Gastroesophageal sphincter (tissue), 4 donors: ENCODE measurements at regions not wholly inside any gene's neighbourhood (a gene's known extent, or its start where the extent isn't known, plus 50 kb on each side); places are given as distances from the start of the nearest gene placed in this dataset.

Source experiments
- ATAC-seq: fragments of 150-250 bp; one replicate; pipeline ENCODE4 v1.9.1; 2016; ENCODE audit warnings: mild to moderate bottlenecking, moderate library complexity
- H3K27ac ChIP-seq, 4 donors: fragments of 200-600 bp; sonication (generic) in 3 of 4; 1 replicate in 3 of 4; 2 replicates in 1 of 4; pipeline ENCODE4 v1.5.1; 2016 to 2019
- H3K27me3 ChIP-seq: fragments of 200-600 bp; sonication (generic); one replicate; pipeline ENCODE4 v1.5.1; 2019
- H3K36me3 ChIP-seq, 2 donors: fragments of 200-600 bp; sonication (generic); one replicate each; pipeline ENCODE4 v1.5.1; 2019; ENCODE audit warnings: control low read depth in 1 of 2
- H3K4me1 ChIP-seq, 3 donors: fragments of 200-600 bp; sonication (generic); 1 replicate in 2 of 3; 2 replicates in 1 of 3; pipeline ENCODE4 v1.5.1; 2016 to 2019; ENCODE audit warnings: control low read depth in 2 of 3
- H3K4me3 ChIP-seq, 2 donors: fragments of 200-600 bp; sonication (generic); one replicate each; pipeline ENCODE4 v1.5.1; 2019; ENCODE audit warnings: mild to moderate bottlenecking in 1 of 2, moderate library complexity in 1 of 2
- H3K9me3 ChIP-seq, 3 donors: fragments of 200-600 bp; sonication (generic); one replicate each; pipeline ENCODE4 v1.5.1; 2017 to 2019; ENCODE audit warnings: control low read depth in 2 of 3
- EP300 ChIP-seq: sonication (generic); formaldehyde crosslinking; IDR thresholded peaks from one replicate; pipeline ENCODE4 v1.6.1; 2017; ENCODE audit warnings: antibody characterized with exemption, mild to moderate bottlenecking
- POLR2A ChIP-seq, 2 donors: fragments of 450-650 bp; IDR thresholded peaks; one replicate each; pipeline ENCODE4 v1.6.1; 2017; ENCODE audit warnings: antibody characterized with exemption in 2 of 2, mild to moderate bottlenecking in 2 of 2, moderate library complexity in 1 of 2
- POLR2AphosphoS5 ChIP-seq: sonication (generic); formaldehyde crosslinking; IDR thresholded peaks from one replicate; pipeline ENCODE4 v1.6.1; 2017; ENCODE audit warnings: antibody characterized with exemption
- WGBS, 2 donors: methylation state at CpG; one replicate each; pipeline ENCODE4 v1.1.5; 2018; ENCODE audit warnings: low coverage in 1 of 2; 5-methylcytosine and 5-hydroxymethylcytosine counted together
- TF ChIP-seq, protein P1 (sequence below), 4 experiments: fragments of 200-600 bp in 2 of 4; fragments of 450-650 bp in 2 of 4; sonication (generic) in 1 of 4; IDR thresholded peaks; one replicate each; pipeline ENCODE4 v1.5.1; 2017 to 2019; ENCODE audit warnings: antibody characterized with exemption in 4 of 4, mild to moderate bottlenecking in 2 of 4, moderate library complexity in 2 of 4

GRCh38 chr4:125020089-125021034 is 294.4 kb upstream of the FAT4 start:
- Histone ChIP-seq H3K9me3 (peaks cover 0 to 1% (median 0%) of the 10 kb centered on the region in 3 donors), H3K4me3 (no peak overlapping the region), H3K36me3 (no peaks in the 10 kb centered on the region), H3K4me1 (no peaks in the 10 kb centered on the region), H3K27ac (no peak overlapping the region), H3K27me3 (no peaks in the 10 kb centered on the region)
- ATAC-seq: no peak
- 43 to 47% methylated on average over 2 of the region's 2 CpGs for WGBS, 2 donors
- TF ChIP-seq EP300: no peak
- TF ChIP-seq, protein P1, sequence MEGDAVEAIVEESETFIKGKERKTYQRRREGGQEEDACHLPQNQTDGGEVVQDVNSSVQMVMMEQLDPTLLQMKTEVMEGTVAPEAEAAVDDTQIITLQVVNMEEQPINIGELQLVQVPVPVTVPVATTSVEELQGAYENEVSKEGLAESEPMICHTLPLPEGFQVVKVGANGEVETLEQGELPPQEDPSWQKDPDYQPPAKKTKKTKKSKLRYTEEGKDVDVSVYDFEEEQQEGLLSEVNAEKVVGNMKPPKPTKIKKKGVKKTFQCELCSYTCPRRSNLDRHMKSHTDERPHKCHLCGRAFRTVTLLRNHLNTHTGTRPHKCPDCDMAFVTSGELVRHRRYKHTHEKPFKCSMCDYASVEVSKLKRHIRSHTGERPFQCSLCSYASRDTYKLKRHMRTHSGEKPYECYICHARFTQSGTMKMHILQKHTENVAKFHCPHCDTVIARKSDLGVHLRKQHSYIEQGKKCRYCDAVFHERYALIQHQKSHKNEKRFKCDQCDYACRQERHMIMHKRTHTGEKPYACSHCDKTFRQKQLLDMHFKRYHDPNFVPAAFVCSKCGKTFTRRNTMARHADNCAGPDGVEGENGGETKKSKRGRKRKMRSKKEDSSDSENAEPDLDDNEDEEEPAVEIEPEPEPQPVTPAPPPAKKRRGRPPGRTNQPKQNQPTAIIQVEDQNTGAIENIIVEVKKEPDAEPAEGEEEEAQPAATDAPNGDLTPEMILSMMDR (IDR thresholded peaks at IDR 0.05): no peak
- no peak for TF ChIP-seq POLR2A (IDR thresholded peaks at IDR 0.05)
- TF ChIP-seq POLR2AphosphoS5: no peak

DNA sequence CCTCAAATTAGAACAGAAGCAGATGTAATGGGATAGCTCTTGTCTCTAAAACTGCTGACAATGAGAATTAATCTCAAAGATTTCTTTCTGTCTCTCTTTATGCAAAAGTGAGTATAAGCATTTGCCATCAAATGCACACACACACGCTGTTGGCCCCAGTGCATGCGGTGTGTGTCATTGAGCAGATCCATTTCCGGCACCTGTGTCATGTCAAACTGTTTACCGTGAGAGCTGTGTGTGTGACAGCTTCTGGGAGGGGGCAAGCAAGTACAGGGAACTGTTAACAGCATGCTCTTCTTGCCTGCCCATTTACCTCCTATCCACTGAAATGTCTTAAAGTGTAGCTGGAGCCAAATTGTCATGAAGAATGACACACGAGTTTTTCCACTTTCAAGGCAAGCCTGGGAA is 297.9 kb upstream of the FAT4 start:
- H3K4me3 ChIP-seq: no peak overlapping the region
- no peaks in the 10 kb centered on the region for H3K27me3 ChIP-seq
- 55 to 67% methylated on average over 2 to 3 of the region's 5 CpGs for WGBS, 2 donors
- H3K4me1 ChIP-seq: no peaks in the 10 kb centered on the region
- H3K9me3 ChIP-seq: no peaks in the 10 kb centered on the region
- no peak for ATAC-seq
- no peaks in the 10 kb centered on the region for H3K36me3 ChIP-seq
- no peak for TF ChIP-seq EP300
- TF ChIP-seq, protein P1 (IDR thresholded peaks at IDR 0.05): no peak
- no peak for TF ChIP-seq POLR2AphosphoS5
- TF ChIP-seq POLR2A (IDR thresholded peaks at IDR 0.05): no peak
- no peak overlapping the region for H3K27ac ChIP-seq

DNA sequence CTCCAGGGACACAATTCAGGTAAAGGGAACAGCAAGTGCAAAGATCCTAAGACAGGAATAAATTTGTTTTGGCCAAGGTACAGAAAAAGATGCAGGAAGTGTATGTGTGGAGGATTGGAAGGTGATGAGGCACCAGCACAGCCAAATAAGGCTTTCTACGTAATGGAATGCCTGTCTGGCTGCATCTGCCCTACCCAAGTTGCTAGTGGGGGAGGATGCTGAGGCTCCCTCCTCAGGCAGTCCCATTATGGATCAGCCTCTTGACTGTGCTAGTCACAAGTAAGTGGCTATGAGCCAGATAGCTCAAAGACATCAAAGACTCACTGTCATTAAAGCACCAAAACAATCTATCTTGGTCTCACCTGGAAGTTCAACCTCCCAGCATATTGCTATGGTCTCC is 300.9 kb upstream of the FAT4 start:
- TF ChIP-seq, protein P1 (IDR thresholded peaks at IDR 0.05): no peak
- TF ChIP-seq POLR2AphosphoS5 (no peak), EP300 (no peak), POLR2A (IDR thresholded peaks at IDR 0.05) (no peak)
- no peaks in the 10 kb centered on the region for H3K27me3 ChIP-seq
- no peaks in the 10 kb centered on the region for H3K36me3 ChIP-seq
- H3K4me3 ChIP-seq: no peak overlapping the region
- no peaks in the 10 kb centered on the region for H3K4me1 ChIP-seq
- H3K27ac ChIP-seq: no peak overlapping the region
- ATAC-seq: no peak
- H3K9me3 ChIP-seq: no peaks in the 10 kb centered on the region
- 67 to 90% methylated on average over 1 of the region's 1 CpG for WGBS, 2 donors

GRCh38 chr4:125011646-125012045 is 299.1 kb upstream of the ANKRD50 start:
- no peak for ATAC-seq
- Histone ChIP-seq H3K36me3 (no peaks in the 10 kb centered on the region), H3K9me3 (peaks cover 0 to 4% (median 0%) of the 10 kb centered on the region in 3 donors), H3K27ac (no peak overlapping the region), H3K4me1 (no peaks in the 10 kb centered on the region), H3K4me3 (no peak overlapping the region), H3K27me3 (no peaks in the 10 kb centered on the region)
- no peak for TF ChIP-seq EP300
- TF ChIP-seq, protein P1 (IDR thresholded peaks at IDR 0.05): no peak
- no peak for TF ChIP-seq POLR2A (IDR thresholded peaks at IDR 0.05)
- TF ChIP-seq POLR2AphosphoS5: no peak
- 61 to 100% methylated on average over 1 to 2 of the region's 2 CpGs for WGBS, 2 donors
